Trophoblast cell (in vitro differentiated cells and primary cell): ENCODE measurements at regions not wholly inside any gene's neighbourhood (a gene's known extent, or its start where the extent isn't known, plus 50 kb on each side); places are given as distances from the start of the nearest gene placed in this dataset.

Source experiments
- DNase-seq, 2 donors: peaks; one replicate each; pipeline ENCODE4 v3.0.0-alpha.2; 2016
- H2AFZ ChIP-seq: 2 replicates; pipeline ENCODE4 v1.6.1; 2013; ENCODE audit warnings: low read length, moderate library complexity, mild to moderate bottlenecking; ENCODE audit not compliant: insufficient read depth, poor library complexity
- H2AK5ac ChIP-seq: 2 replicates; pipeline ENCODE4 v1.6.1; 2013; ENCODE audit warnings: mild to moderate bottlenecking, low read length
- H2BK120ac ChIP-seq: 2 replicates; pipeline ENCODE4 v1.6.1; 2013; ENCODE audit warnings: low read length, mild to moderate bottlenecking, moderate library complexity; ENCODE audit not compliant: insufficient read depth, poor library complexity
- H2BK12ac ChIP-seq: 2 replicates; pipeline ENCODE4 v1.6.1; 2013; ENCODE audit warnings: mild to moderate bottlenecking, low read length, moderate library complexity
- H2BK5ac ChIP-seq: 2 replicates; pipeline ENCODE4 v1.6.1; 2013; ENCODE audit warnings: low read length, low read depth, moderate library complexity, mild to moderate bottlenecking; ENCODE audit not compliant: poor library complexity
- H3K14ac ChIP-seq: 2 replicates; pipeline ENCODE4 v1.6.1; 2013; ENCODE audit warnings: mild to moderate bottlenecking, low read length
- H3K18ac ChIP-seq: 2 replicates; pipeline ENCODE4 v1.6.1; 2013; ENCODE audit warnings: mild to moderate bottlenecking, low read length
- H3K23ac ChIP-seq: 2 replicates; pipeline ENCODE4 v1.6.1; 2013; ENCODE audit warnings: low read length
- H3K27ac ChIP-seq: 2 replicates; pipeline ENCODE4 v1.5.1; 2013; ENCODE audit warnings: low read depth, mild to moderate bottlenecking, inconsistent platforms, low read length, moderate library complexity
- H3K27me3 ChIP-seq: 2 replicates; pipeline ENCODE4 v1.6.1; 2013; ENCODE audit warnings: inconsistent platforms, mild to moderate bottlenecking, low read length, moderate library complexity; ENCODE audit not compliant: insufficient read depth
- H3K36me3 ChIP-seq, 2 experiments: 1 replicate in 1 of 2; 2 replicates in 1 of 2; pipeline ENCODE4 v1.6.1; 2013; ENCODE audit warnings: low read length in 2 of 2, mild to moderate bottlenecking in 2 of 2, moderate library complexity in 1 of 2; ENCODE audit not compliant: insufficient read depth in 2 of 2, control insufficient read depth in 1 of 2
- H3K4ac ChIP-seq: 2 replicates; pipeline ENCODE4 v1.6.1; 2013; ENCODE audit warnings: low read depth, mild to moderate bottlenecking, low read length, moderate library complexity
- H3K4me1 ChIP-seq, 2 experiments: 1 replicate in 1 of 2; 2 replicates in 1 of 2; pipeline ENCODE4 v1.6.1; 2013; ENCODE audit warnings: low read length in 2 of 2, mild to moderate bottlenecking in 2 of 2, moderate library complexity in 1 of 2; ENCODE audit not compliant: insufficient read depth in 2 of 2, control insufficient read depth in 1 of 2
- H3K4me2 ChIP-seq: 2 replicates; pipeline ENCODE4 v1.6.1; 2013; ENCODE audit warnings: inconsistent platforms, mild to moderate bottlenecking, low read length, moderate library complexity
- H3K4me3 ChIP-seq: 2 replicates; pipeline ENCODE4 v1.5.1; 2013; ENCODE audit warnings: mild to moderate bottlenecking, low read depth, low read length, inconsistent platforms
- H3K79me1 ChIP-seq: one replicate; pipeline ENCODE4 v1.6.1; 2013; ENCODE audit warnings: low read length
- H3K79me2 ChIP-seq: 2 replicates; pipeline ENCODE4 v1.6.1; 2013; ENCODE audit warnings: low read length, mild to moderate bottlenecking; ENCODE audit not compliant: control insufficient read depth, insufficient read depth, poor library complexity
- H3K9ac ChIP-seq: 2 replicates; pipeline ENCODE4 v1.6.1; 2013; ENCODE audit warnings: mild to moderate bottlenecking, low read length
- H3K9me3 ChIP-seq: 2 replicates; pipeline ENCODE4 v1.6.1; 2013; ENCODE audit warnings: low read depth, mild to moderate bottlenecking, control low read depth, inconsistent platforms, low read length; ENCODE audit not compliant: insufficient read depth
- H4K12ac ChIP-seq: 2 replicates; pipeline ENCODE4 v1.6.1; 2013; ENCODE audit warnings: low read depth, mild to moderate bottlenecking, low read length, moderate library complexity
- H4K8ac ChIP-seq: 2 replicates; pipeline ENCODE4 v1.6.1; 2013; ENCODE audit warnings: low read depth, mild to moderate bottlenecking, low read length, moderate library complexity
- H4K91ac ChIP-seq: one replicate; pipeline ENCODE4 v1.6.1; 2013; ENCODE audit warnings: low read depth, mild to moderate bottlenecking, low read length, moderate library complexity
- WGBS: extraction: QIAGEN DNeasy Blood & Tissue Kit; methylation state at CpG from one replicate; pipeline ENCODE4 v1.1.7; 2013; ENCODE audit warnings: missing lambda C conversion rate; ENCODE audit not compliant: insufficient read length, insufficient coverage; ENCODE audit errors: extremely low coverage; 5-methylcytosine and 5-hydroxymethylcytosine counted together

DNA sequence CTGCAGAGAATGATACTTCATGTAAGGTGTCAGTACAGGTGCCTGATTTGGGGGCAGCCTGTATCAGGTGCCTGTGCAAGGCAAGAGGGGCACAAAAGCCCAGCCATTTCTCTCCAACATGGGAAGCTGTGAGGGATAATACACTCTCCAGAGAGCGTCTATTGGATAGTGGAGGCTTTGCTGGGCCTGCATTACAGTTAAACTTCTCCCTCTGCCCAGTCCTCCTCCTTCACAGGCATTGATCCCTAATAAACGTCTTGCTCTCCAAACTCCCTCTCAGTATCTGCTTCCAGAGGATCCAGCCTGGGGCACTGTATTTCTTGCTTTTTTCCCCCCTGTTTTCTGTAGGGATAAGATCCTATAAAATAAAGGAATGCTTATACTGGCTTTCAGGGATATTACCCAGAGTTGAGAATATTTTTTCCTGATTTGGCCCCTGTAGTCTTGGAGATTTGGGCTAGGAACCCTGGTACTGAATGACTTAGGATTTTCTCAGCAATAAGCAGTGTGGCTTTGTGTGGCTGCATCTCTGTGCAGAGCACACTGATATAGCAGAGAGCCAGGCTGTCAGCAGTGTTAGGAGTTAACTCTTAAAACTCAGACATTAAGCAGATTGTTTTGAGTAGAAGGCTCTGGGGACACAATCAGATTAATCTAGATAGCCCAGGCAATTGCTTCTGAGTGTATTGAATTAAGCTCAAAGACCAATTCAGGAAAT is 330.6 kb downstream of the CYRIA start:
- H2BK12ac ChIP-seq: no peak overlapping the region
- no peak overlapping the region for H3K9ac ChIP-seq
- no peak overlapping the region for H2BK5ac ChIP-seq
- H3K14ac ChIP-seq: no peak overlapping the region
- no peaks in the 10 kb centered on the region for H3K36me3 ChIP-seq
- H3K18ac ChIP-seq: no peak overlapping the region
- DNase-seq: no peak
- WGBS: no CpG with 5 or more reads among the region's 2 CpGs
- H3K4me2 ChIP-seq: no peak overlapping the region
- H2AK5ac ChIP-seq: no peak overlapping the region
- H3K27me3 ChIP-seq: no peaks in the 10 kb centered on the region
- H2BK120ac ChIP-seq: no peak overlapping the region
- H4K8ac ChIP-seq: no peak overlapping the region
- no peak overlapping the region for H3K27ac ChIP-seq
- no peak overlapping the region for H4K91ac ChIP-seq
- no peak overlapping the region for H4K12ac ChIP-seq
- H3K4me3 ChIP-seq: no peak overlapping the region
- peaks cover 2% of the 10 kb centered on the region for H3K79me1 ChIP-seq
- peaks cover 9 to 12% of the 10 kb centered on the region in 2 experiments for H3K4me1 ChIP-seq
- H3K23ac ChIP-seq: no peak overlapping the region
- H3K4ac ChIP-seq: no peak overlapping the region
- H2AFZ ChIP-seq: no peak overlapping the region
- peaks cover 5% of the 10 kb centered on the region for H3K9me3 ChIP-seq
- H3K79me2 ChIP-seq: no peaks in the 10 kb centered on the region

DNA sequence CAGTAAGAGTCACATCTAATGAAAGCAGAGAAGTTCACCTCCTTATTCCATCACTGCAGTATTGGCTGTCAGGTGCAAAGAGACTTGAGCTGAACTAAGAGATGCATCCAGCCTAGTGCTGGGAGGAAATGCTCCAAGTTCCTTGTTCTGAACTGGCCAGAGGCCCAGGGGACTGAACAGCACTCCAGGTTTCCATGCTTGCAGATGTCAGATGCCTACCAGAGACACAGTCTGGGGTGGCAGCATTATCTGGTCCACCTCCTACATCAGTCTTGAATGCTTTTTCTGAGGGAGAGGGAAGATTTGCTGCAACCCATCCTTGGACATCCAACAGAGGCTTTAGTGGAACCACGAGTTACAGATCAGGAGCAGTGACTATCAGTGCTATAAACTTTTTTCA is 331.3 kb downstream of the CYRIA start:
- Histone ChIP-seq H2AFZ (no peak overlapping the region), H3K4me2 (no peak overlapping the region), H2BK120ac (no peak overlapping the region), H3K79me2 (no peaks in the 10 kb centered on the region), H3K4ac (no peak overlapping the region), H3K23ac (no peak overlapping the region), H3K4me1 (peaks cover 16 to 19% of the 10 kb centered on the region in 2 experiments), H2AK5ac (no peak overlapping the region), H3K79me1 (peaks cover 6% of the 10 kb centered on the region), H3K18ac (no peak overlapping the region), H2BK5ac (no peak overlapping the region), H4K91ac (no peak overlapping the region), H3K9ac (no peak overlapping the region), H4K12ac (no peak overlapping the region), H3K14ac (no peak overlapping the region), H2BK12ac (no peak overlapping the region), H3K27ac (no peak overlapping the region), H4K8ac (no peak overlapping the region), H3K9me3 (peaks cover 5% of the 10 kb centered on the region), H3K27me3 (no peaks in the 10 kb centered on the region), H3K36me3 (no peaks in the 10 kb centered on the region), H3K4me3 (no peak overlapping the region)
- DNase-seq: no peak
- WGBS: no CpG with 5 or more reads among the region's 1 CpG

DNA sequence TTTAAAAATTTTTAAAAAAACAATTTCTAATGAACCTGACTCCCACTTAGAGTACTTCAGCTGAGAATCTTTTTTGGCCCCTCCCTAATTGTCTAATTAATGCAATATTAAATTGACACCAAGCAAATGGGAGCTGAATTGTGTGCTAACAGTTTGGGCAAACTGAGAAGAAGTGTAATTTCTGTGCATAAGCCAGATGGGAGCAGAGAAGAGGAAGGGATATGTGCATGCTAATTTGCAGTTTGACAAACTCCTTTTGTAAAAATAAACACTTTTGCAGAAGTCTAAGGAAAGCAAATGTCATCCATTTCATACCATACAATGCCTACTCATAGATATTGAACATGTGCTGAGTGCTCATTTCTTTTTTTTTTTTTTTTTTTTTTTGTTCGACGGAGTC is 332.0 kb downstream of the CYRIA start:
- no CpG with 5 or more reads among the region's 2 CpGs for WGBS
- Histone ChIP-seq H3K18ac (no peak overlapping the region), H3K23ac (no peak overlapping the region), H4K91ac (no peak overlapping the region), H3K79me2 (no peaks in the 10 kb centered on the region), H3K4ac (no peak overlapping the region), H3K14ac (no peak overlapping the region), H2BK12ac (no peak overlapping the region), H2AK5ac (no peak overlapping the region), H3K27ac (no peak overlapping the region), H3K9me3 (peaks cover 5% of the 10 kb centered on the region), H2AFZ (no peak overlapping the region), H3K4me1 (peaks cover 21 to 23% of the 10 kb centered on the region in 2 experiments), H3K4me3 (no peak overlapping the region), H2BK120ac (no peak overlapping the region), H3K4me2 (no peak overlapping the region), H4K12ac (no peak overlapping the region), H3K36me3 (no peaks in the 10 kb centered on the region), H4K8ac (no peak overlapping the region), H3K9ac (no peak overlapping the region), H3K79me1 (peaks cover 12% of the 10 kb centered on the region), H3K27me3 (no peaks in the 10 kb centered on the region), H2BK5ac (no peak overlapping the region)
- no peak for DNase-seq

DNA sequence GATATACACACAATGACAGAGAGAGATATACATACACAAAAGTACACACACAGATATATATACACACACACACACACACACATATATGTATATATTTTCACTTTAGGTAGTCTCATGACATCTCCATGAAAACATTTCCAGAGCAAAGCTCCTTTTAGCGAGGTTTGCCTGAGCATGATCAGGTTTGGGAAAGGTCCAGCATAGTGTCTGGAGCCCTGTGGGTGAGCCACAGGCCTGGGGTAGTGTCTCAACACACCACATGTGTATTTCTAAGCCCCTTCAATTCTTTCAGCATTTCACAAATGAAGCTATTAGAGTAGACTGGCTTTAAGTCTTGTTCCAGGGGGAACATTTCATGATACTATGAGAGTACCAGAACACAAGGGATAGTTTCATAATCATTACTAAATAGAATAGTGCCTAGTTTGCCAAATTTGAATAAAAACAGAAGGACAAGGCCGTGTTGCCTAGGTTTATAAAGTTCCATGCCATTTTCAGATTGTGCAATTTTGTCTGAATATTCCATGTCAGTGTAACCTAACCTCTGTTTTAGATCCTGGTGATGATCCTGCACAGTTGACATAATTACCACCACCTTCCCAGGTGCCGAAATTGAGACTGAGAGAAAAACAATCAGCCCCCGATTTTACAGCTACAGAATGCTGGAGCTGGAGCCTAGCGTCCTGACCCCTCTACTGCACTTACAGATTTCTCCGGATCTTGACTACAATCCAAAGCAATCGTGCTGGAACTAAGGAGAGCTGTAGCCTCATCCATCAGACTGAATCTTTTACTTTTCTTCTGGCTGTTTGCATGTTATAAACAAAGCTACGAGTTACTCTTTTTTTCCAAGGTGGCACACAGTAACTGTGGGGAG is 332.7 kb downstream of the CYRIA start:
- no peak overlapping the region for H3K23ac ChIP-seq

More for the DNA sequence above, 332.7 kb downstream of the CYRIA start:
- H2BK120ac ChIP-seq: no peak overlapping the region
- peaks cover 2% of the 10 kb centered on the region for H3K9me3 ChIP-seq
- H3K36me3 ChIP-seq: no peaks in the 10 kb centered on the region
- no peak overlapping the region for H2BK5ac ChIP-seq
- no peak overlapping the region for H2AFZ ChIP-seq
- no peak overlapping the region for H3K14ac ChIP-seq
- no peak overlapping the region for H3K4me2 ChIP-seq
- H3K79me1 ChIP-seq: peaks cover 12% of the 10 kb centered on the region
- H3K18ac ChIP-seq: no peak overlapping the region
- peak overlapping the region; percentile 54 for H2BK12ac ChIP-seq
- no peaks in the 10 kb centered on the region for H3K27me3 ChIP-seq
- no peaks in the 10 kb centered on the region for H3K79me2 ChIP-seq
- no peak for DNase-seq
- peaks cover 21 to 25% of the 10 kb centered on the region in 2 experiments for H3K4me1 ChIP-seq
- no peak overlapping the region for H3K4me3 ChIP-seq
- H3K4ac ChIP-seq: no peak overlapping the region
- H3K9ac ChIP-seq: no peak overlapping the region
- H4K12ac ChIP-seq: no peak overlapping the region
- WGBS: no CpG with 5 or more reads among the region's 8 CpGs
- no peak overlapping the region for H4K91ac ChIP-seq
- no peak overlapping the region for H3K27ac ChIP-seq
- H2AK5ac ChIP-seq: no peak overlapping the region
- H4K8ac ChIP-seq: no peak overlapping the region
